Mucosa of gallbladder (tissue), 1 donor: ENCODE measurements at regions not wholly inside any gene's neighbourhood (a gene's known extent, or its start where the extent isn't known, plus 50 kb on each side); places are given as distances from the start of the nearest gene placed in this dataset.

Experiments used
- DNase-seq: peaks from one replicate; pipeline ENCODE4 v3.0.0-alpha.2; 2020; ENCODE audit warnings: low spot score
- donor health status: DM: no; HTN: no; CAD: no.

GRCh38 chr9:82216435-82216834 lies 227.9 kb downstream of the SPATA31D1 start:
- no peak for DNase-seq

- no peak for DNase-seq
Measured at GRCh38 chr9:82223442-82223841, 234.9 kb downstream of the SPATA31D1 start.

- no peak for DNase-seq
Measured at GRCh38 chr9:82231411-82231810, 242.8 kb downstream of the SPATA31D1 start.

GRCh38 chr9:82234160-82234943 lies 245.8 kb downstream of the SPATA31D1 start:
- DNase-seq = no peak

GRCh38 chr9:82242285-82242963 lies 253.9 kb downstream of the SPATA31D1 start:
- no peak for DNase-seq

GRCh38 chr9:82247318-82247717 lies 258.7 kb downstream of the SPATA31D1 start:
- no peak for DNase-seq

GRCh38 chr9:82252116-82252515 lies 263.5 kb downstream of the SPATA31D1 start:
- no peak for DNase-seq

GRCh38 chr9:82254646-82255367 lies 266.2 kb downstream of the SPATA31D1 start:
- DNase-seq = no peak

- DNase-seq = no peak
Measured at GRCh38 chr9:82255481-82256176, 267.1 kb downstream of the SPATA31D1 start.

- no peak for DNase-seq
Measured at GRCh38 chr9:82260691-82261090, 272.1 kb downstream of the SPATA31D1 start.

GRCh38 chr9:82263619-82264018 lies 275.0 kb downstream of the SPATA31D1 start:
- no peak for DNase-seq

- no peak for DNase-seq
Measured at GRCh38 chr9:82271106-82271561, 282.6 kb downstream of the SPATA31D1 start.

- no peak for DNase-seq
Measured at GRCh38 chr9:82273121-82273520, 284.5 kb downstream of the SPATA31D1 start.

GRCh38 chr9:82275258-82275927 lies 286.8 kb downstream of the SPATA31D1 start:
- no peak for DNase-seq

GRCh38 chr9:82281066-82281465 lies 292.5 kb downstream of the SPATA31D1 start:
- DNase-seq = no peak

GRCh38 chr9:82284758-82285157 lies 296.2 kb downstream of the SPATA31D1 start:
- DNase-seq = no peak

- DNase-seq = no peak
Measured at GRCh38 chr9:82295181-82295580, 306.6 kb downstream of the SPATA31D1 start.

GRCh38 chr9:82299870-82300269 lies 311.3 kb downstream of the SPATA31D1 start:
- DNase-seq = no peak

GRCh38 chr9:82302968-82303655 lies 314.5 kb downstream of the SPATA31D1 start:
- DNase-seq = no peak

GRCh38 chr9:82308836-82309235 lies 320.3 kb downstream of the SPATA31D1 start:
- no peak for DNase-seq

- DNase-seq = no peak
Measured at GRCh38 chr9:82313697-82314096, 325.1 kb downstream of the SPATA31D1 start.
